Esophagus muscularis mucosa (tissue), 3 donors: ENCODE measurements at regions not wholly inside any gene's neighbourhood (a gene's known extent, or its start where the extent isn't known, plus 50 kb on each side); places are given as distances from the start of the nearest gene placed in this dataset.

ENCODE experiments used
- POLR2A ChIP-seq: fragments of 450-650 bp; IDR thresholded peaks from one replicate; pipeline ENCODE4 v1.6.1; 2017; ENCODE audit warnings: antibody characterized with exemption, moderate library complexity, mild to moderate bottlenecking, low read depth
- POLR2AphosphoS5 ChIP-seq, 2 donors: sonication (generic); formaldehyde crosslinking; IDR thresholded peaks; one replicate each; pipeline ENCODE4 v1.6.1; 2017; ENCODE audit warnings: antibody characterized with exemption in 2 of 2
- TF ChIP-seq, protein P1 (sequence below), 3 experiments: fragments of 200-600 bp in 2 of 3; fragments of 450-650 bp in 1 of 3; sonication (generic) in 2 of 3; IDR thresholded peaks; one replicate each; pipeline ENCODE4 v1.5.1; 2017 to 2019; ENCODE audit warnings: antibody characterized with exemption in 3 of 3, mild to moderate bottlenecking in 2 of 3, moderate library complexity in 1 of 3

- no peak for TF ChIP-seq POLR2A
- TF ChIP-seq, protein P1, sequence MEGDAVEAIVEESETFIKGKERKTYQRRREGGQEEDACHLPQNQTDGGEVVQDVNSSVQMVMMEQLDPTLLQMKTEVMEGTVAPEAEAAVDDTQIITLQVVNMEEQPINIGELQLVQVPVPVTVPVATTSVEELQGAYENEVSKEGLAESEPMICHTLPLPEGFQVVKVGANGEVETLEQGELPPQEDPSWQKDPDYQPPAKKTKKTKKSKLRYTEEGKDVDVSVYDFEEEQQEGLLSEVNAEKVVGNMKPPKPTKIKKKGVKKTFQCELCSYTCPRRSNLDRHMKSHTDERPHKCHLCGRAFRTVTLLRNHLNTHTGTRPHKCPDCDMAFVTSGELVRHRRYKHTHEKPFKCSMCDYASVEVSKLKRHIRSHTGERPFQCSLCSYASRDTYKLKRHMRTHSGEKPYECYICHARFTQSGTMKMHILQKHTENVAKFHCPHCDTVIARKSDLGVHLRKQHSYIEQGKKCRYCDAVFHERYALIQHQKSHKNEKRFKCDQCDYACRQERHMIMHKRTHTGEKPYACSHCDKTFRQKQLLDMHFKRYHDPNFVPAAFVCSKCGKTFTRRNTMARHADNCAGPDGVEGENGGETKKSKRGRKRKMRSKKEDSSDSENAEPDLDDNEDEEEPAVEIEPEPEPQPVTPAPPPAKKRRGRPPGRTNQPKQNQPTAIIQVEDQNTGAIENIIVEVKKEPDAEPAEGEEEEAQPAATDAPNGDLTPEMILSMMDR (IDR thresholded peaks at IDR 0.05) = no peak
- no peak for TF ChIP-seq POLR2AphosphoS5 (IDR thresholded peaks at IDR 0.05)
Measured at GRCh38 chr5:109981979-109982378, 292.3 kb downstream of the MAN2A1 start.
